ENCODE measurements at regions not wholly inside any gene's neighbourhood (a gene's known extent, or its start where the extent isn't known, plus 50 kb on each side); places are given as distances from the start of the nearest gene placed in this dataset.

GRCh38 chr2:57821088-57821487, 225.5 kb upstream of the VRK2 start:
- TF ChIP-seq CTCF (IDR thresholded peaks at IDR 0.05): no peak
- Histone ChIP-seq H3K27me3 (no peaks in the 10 kb centered on the region), H3K27ac (no peak overlapping the region)

GRCh38 chr2:57828221-57828620, 218.4 kb upstream of the VRK2 start:
- Histone ChIP-seq H3K4me3 (ENCODE audit: low read depth in 1 of 2, low read length in 1 of 2) (no peak overlapping the region), H3K4me1 (ENCODE audit: control insufficient read depth in 1 of 2, insufficient read depth in 1 of 2, low read depth in 1 of 2, low read length in 1 of 2) (no peaks in the 10 kb centered on the region), H3K27ac (no peak overlapping the region), H3K9me3 (peaks cover 5% of the 10 kb centered on the region), H3K27me3 (no peaks in the 10 kb centered on the region), H3K36me3 (no peaks in the 10 kb centered on the region)
- TF ChIP-seq CTCF (IDR thresholded peaks at IDR 0.05): no peak

More at GRCh38 chr2:57821088-57821487, 225.5 kb upstream of the VRK2 start:
- Histone ChIP-seq H3K4me1 (ENCODE audit: control insufficient read depth in 1 of 2, insufficient read depth in 1 of 2, low read depth in 1 of 2, low read length in 1 of 2) (no peaks in the 10 kb centered on the region), H3K4me3 (ENCODE audit: low read depth in 1 of 2, low read length in 1 of 2) (no peak overlapping the region), H3K36me3 (no peaks in the 10 kb centered on the region), H3K9me3 (no peaks in the 10 kb centered on the region)

GRCh38 chr2:57834666-57835065, 211.9 kb upstream of the VRK2 start:
- H3K9me3 ChIP-seq: no peaks in the 10 kb centered on the region
- H3K27ac ChIP-seq: no peak overlapping the region
- no peak overlapping the region for H3K4me3 ChIP-seq (ENCODE audit: low read depth in 1 of 2, low read length in 1 of 2)
- no peaks in the 10 kb centered on the region for H3K36me3 ChIP-seq
- no peaks in the 10 kb centered on the region for H3K4me1 ChIP-seq (ENCODE audit: control insufficient read depth in 1 of 2, insufficient read depth in 1 of 2, low read depth in 1 of 2, low read length in 1 of 2)
- no peaks in the 10 kb centered on the region for H3K27me3 ChIP-seq
- TF ChIP-seq CTCF (IDR thresholded peaks at IDR 0.05): no peak

DNA sequence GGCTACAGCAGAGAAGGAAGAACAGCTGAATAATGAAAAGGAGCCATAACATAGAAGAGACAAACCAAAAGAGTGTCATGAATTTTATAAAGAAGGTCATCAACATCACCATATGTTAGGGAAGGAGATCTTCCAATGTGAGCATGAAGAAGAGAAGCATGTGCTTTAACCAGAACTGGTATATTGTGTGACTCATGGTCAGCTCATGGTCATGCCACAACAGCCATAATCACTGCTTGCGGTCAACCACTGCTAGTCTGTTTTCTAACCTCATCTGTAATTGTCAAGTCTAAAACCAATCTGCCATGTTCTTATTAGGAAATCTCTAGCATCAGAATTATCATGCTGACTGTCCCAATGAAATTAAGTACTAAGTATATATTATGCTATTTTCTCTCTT, 204.1 kb upstream of the VRK2 start:
- no peaks in the 10 kb centered on the region for H3K27me3 ChIP-seq
- no peaks in the 10 kb centered on the region for H3K9me3 ChIP-seq
- no peaks in the 10 kb centered on the region for H3K36me3 ChIP-seq
- H3K27ac ChIP-seq: no peak overlapping the region
- no peaks in the 10 kb centered on the region for H3K4me1 ChIP-seq (ENCODE audit: control insufficient read depth in 1 of 2, insufficient read depth in 1 of 2, low read depth in 1 of 2, low read length in 1 of 2)
- no peak overlapping the region for H3K4me3 ChIP-seq (ENCODE audit: low read depth in 1 of 2, low read length in 1 of 2)
- TF ChIP-seq CTCF (IDR thresholded peaks at IDR 0.05): no peak

GRCh38 chr2:57843158-57843557, 203.4 kb upstream of the VRK2 start:
- H3K9me3 ChIP-seq: no peaks in the 10 kb centered on the region
- no peaks in the 10 kb centered on the region for H3K4me1 ChIP-seq (ENCODE audit: control insufficient read depth in 1 of 2, insufficient read depth in 1 of 2, low read depth in 1 of 2, low read length in 1 of 2)
- TF ChIP-seq CTCF (IDR thresholded peaks at IDR 0.05): no peak
- no peak overlapping the region for H3K4me3 ChIP-seq (ENCODE audit: low read depth in 1 of 2, low read length in 1 of 2)
- H3K36me3 ChIP-seq: no peaks in the 10 kb centered on the region
- no peak overlapping the region for H3K27ac ChIP-seq
- no peaks in the 10 kb centered on the region for H3K27me3 ChIP-seq

GRCh38 chr2:57848723-57849122, 197.9 kb upstream of the VRK2 start:
- H3K4me3 ChIP-seq (ENCODE audit: low read depth in 1 of 2, low read length in 1 of 2): no peak overlapping the region
- no peaks in the 10 kb centered on the region for H3K36me3 ChIP-seq
- TF ChIP-seq CTCF (IDR thresholded peaks at IDR 0.05): no peak
- no peaks in the 10 kb centered on the region for H3K4me1 ChIP-seq (ENCODE audit: control insufficient read depth in 1 of 2, insufficient read depth in 1 of 2, low read depth in 1 of 2, low read length in 1 of 2)
- H3K27me3 ChIP-seq: no peaks in the 10 kb centered on the region
- no peaks in the 10 kb centered on the region for H3K9me3 ChIP-seq
- H3K27ac ChIP-seq: no peak overlapping the region

Data from neutrophil (primary cell).